Muscle layer of duodenum (tissue), 2 donors: ENCODE measurements at regions not wholly inside any gene's neighbourhood (a gene's known extent, or its start where the extent isn't known, plus 50 kb on each side); places are given as distances from the start of the nearest gene placed in this dataset.

Experiments used
- H3K27ac ChIP-seq: one replicate; pipeline ENCODE4 v1.7.0; 2013; ENCODE audit warnings: mild to moderate bottlenecking, low read length
- H3K27me3 ChIP-seq: one replicate; pipeline ENCODE4 v1.7.0; 2013; ENCODE audit warnings: low read depth, mild to moderate bottlenecking, control low read depth, low read length
- H3K36me3 ChIP-seq, 2 donors: one replicate each; pipeline ENCODE4 v1.7.0; 2013; ENCODE audit warnings: low read length in 2 of 2, control low read depth in 1 of 2, mild to moderate bottlenecking in 1 of 2; ENCODE audit not compliant: insufficient read depth in 2 of 2, control insufficient read depth in 1 of 2
- H3K4me1 ChIP-seq, 2 donors: one replicate each; pipeline ENCODE4 v1.7.0; 2013; ENCODE audit warnings: low read length in 2 of 2, mild to moderate bottlenecking in 2 of 2, control low read depth in 1 of 2, moderate library complexity in 1 of 2; ENCODE audit not compliant: insufficient read depth in 2 of 2, control insufficient read depth in 1 of 2
- H3K4me3 ChIP-seq, 2 donors: one replicate each; pipeline ENCODE4 v1.7.0; 2013; ENCODE audit warnings: low read length in 2 of 2, low read depth in 1 of 2, mild to moderate bottlenecking in 1 of 2
- H3K9me3 ChIP-seq, 2 donors: one replicate each; pipeline ENCODE4 v1.7.0; 2013; ENCODE audit warnings: low read length in 2 of 2, control low read depth in 1 of 2, mild to moderate bottlenecking in 1 of 2; ENCODE audit not compliant: control insufficient read depth in 1 of 2
- donor health status: healthy.

- H3K4me1 ChIP-seq = peaks cover 6 to 8% of the 10 kb centered on the region in 2 donors
- H3K27me3 ChIP-seq = no peaks in the 10 kb centered on the region
- no peaks in the 10 kb centered on the region for H3K36me3 ChIP-seq
- H3K9me3 ChIP-seq = no peaks in the 10 kb centered on the region
- peak overlapping the region; percentile 37 to 52 for H3K4me3 ChIP-seq
- H3K27ac ChIP-seq = peak overlapping the region; percentile 95
These were observed 66.4 kb upstream of the SMIM36 start for GRCh38 chr17:55577687-55578086.

GRCh38 chr17:55576996-55577586 is 65.8 kb upstream of the SMIM36 start:
- H3K4me1 ChIP-seq = peaks cover 6 to 8% of the 10 kb centered on the region in 2 donors
- H3K36me3 ChIP-seq = no peaks in the 10 kb centered on the region
- no peaks in the 10 kb centered on the region for H3K27me3 ChIP-seq
- H3K9me3 ChIP-seq = no peaks in the 10 kb centered on the region
- peak overlapping the region; percentile 37 to 52 for H3K4me3 ChIP-seq
- H3K27ac ChIP-seq = peak overlapping the region; percentile 95

DNA sequence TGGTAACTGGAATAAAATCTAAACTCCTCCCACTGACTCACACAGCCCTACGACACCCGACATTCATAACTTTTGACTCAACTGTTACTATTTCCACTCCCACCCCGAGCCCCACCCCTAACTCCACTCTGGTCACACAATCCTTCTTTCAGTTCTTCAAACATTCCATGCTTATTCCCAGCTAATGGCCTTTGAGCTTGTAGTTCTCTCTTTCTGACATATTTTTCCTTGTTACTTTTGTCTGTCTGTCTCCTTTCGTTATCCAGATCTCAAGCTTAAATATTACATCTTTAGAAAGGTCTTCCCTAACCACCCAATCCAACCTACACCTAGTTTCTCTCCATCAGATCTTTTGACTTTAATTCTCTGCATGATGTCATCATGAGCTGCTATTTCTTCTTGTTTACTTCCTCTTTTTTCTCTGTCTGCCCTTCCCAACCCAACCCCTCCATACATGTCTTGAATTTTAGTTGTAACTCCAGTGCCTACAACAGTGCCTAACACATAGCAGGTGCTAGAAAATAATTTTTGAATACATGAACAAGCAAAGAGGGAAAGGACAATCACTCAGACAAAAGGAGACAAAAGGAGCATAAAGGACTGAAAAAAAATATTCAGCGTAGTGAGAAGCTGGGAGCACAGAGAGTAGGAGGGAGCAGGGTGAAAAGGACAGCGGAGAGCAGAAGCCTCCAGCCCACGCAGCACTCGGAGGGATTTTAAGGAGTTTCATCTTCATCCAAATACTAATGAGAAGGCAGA is 65.2 kb upstream of the SMIM36 start:
- no peaks in the 10 kb centered on the region for H3K27me3 ChIP-seq
- H3K9me3 ChIP-seq = no peaks in the 10 kb centered on the region
- H3K27ac ChIP-seq = peak overlapping the region; percentile 95
- no peaks in the 10 kb centered on the region for H3K36me3 ChIP-seq
- H3K4me3 ChIP-seq = peak overlapping the region; percentile 37 to 52
- peaks cover 6 to 8% of the 10 kb centered on the region in 2 donors for H3K4me1 ChIP-seq

- Histone ChIP-seq H3K27ac (peak overlapping the region; percentile 71), H3K36me3 (no peaks in the 10 kb centered on the region), H3K9me3 (no peaks in the 10 kb centered on the region), H3K4me3 (no peak overlapping the region), H3K4me1 (peaks cover 6 to 8% of the 10 kb centered on the region in 2 donors), H3K27me3 (no peaks in the 10 kb centered on the region)
These were observed 63.9 kb upstream of the SMIM36 start for GRCh38 chr17:55575058-55575636.

DNA sequence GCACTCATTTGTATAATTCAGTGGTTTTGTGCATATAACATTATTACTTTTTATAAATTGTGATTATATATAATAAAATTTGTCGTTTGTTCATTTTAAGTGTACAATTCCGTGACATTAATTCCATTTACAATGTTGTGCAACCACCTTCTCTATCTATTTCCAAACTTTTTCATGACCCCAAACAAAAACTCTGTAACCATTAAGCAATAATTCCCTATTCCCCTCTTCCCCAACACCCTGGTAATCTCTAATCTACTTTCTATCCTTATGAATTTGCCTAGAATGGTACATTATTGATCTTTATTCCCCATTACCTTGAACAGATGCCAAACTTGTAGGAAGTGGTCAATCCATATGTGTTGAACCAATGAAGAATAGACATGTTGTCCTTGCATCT is 61.3 kb upstream of the SMIM36 start:
- Histone ChIP-seq H3K36me3 (no peaks in the 10 kb centered on the region), H3K27ac (no peak overlapping the region), H3K4me3 (no peak overlapping the region), H3K4me1 (peaks cover 1 to 8% of the 10 kb centered on the region in 2 donors), H3K27me3 (no peaks in the 10 kb centered on the region), H3K9me3 (no peaks in the 10 kb centered on the region)

- Histone ChIP-seq H3K4me3 (no peak overlapping the region), H3K9me3 (no peaks in the 10 kb centered on the region), H3K4me1 (peaks cover 0 to 11% of the 10 kb centered on the region in 2 donors)
These were observed 60.9 kb upstream of the SMIM36 start for GRCh38 chr17:55572139-55572538.

GRCh38 chr17:55571095-55571494 is 59.8 kb upstream of the SMIM36 start:
- H3K27me3 ChIP-seq = no peaks in the 10 kb centered on the region

More at GRCh38 chr17:55572139-55572538, 60.9 kb upstream of the SMIM36 start:
- Histone ChIP-seq H3K27me3 (no peaks in the 10 kb centered on the region), H3K27ac (no peak overlapping the region), H3K36me3 (no peaks in the 10 kb centered on the region)

GRCh38 chr17:55570391-55570790 is 59.1 kb upstream of the SMIM36 start:
- H3K36me3 ChIP-seq = no peaks in the 10 kb centered on the region
- H3K4me1 ChIP-seq = peaks cover 0 to 3% of the 10 kb centered on the region in 2 donors
- H3K27me3 ChIP-seq = no peaks in the 10 kb centered on the region
- no peak overlapping the region for H3K4me3 ChIP-seq
- H3K9me3 ChIP-seq = no peaks in the 10 kb centered on the region
- H3K27ac ChIP-seq = no peak overlapping the region

More at GRCh38 chr17:55571095-55571494, 59.8 kb upstream of the SMIM36 start:
- Histone ChIP-seq H3K27ac (no peak overlapping the region), H3K4me3 (no peak overlapping the region), H3K36me3 (no peaks in the 10 kb centered on the region), H3K4me1 (peaks cover 0 to 3% of the 10 kb centered on the region in 2 donors), H3K9me3 (no peaks in the 10 kb centered on the region)

DNA sequence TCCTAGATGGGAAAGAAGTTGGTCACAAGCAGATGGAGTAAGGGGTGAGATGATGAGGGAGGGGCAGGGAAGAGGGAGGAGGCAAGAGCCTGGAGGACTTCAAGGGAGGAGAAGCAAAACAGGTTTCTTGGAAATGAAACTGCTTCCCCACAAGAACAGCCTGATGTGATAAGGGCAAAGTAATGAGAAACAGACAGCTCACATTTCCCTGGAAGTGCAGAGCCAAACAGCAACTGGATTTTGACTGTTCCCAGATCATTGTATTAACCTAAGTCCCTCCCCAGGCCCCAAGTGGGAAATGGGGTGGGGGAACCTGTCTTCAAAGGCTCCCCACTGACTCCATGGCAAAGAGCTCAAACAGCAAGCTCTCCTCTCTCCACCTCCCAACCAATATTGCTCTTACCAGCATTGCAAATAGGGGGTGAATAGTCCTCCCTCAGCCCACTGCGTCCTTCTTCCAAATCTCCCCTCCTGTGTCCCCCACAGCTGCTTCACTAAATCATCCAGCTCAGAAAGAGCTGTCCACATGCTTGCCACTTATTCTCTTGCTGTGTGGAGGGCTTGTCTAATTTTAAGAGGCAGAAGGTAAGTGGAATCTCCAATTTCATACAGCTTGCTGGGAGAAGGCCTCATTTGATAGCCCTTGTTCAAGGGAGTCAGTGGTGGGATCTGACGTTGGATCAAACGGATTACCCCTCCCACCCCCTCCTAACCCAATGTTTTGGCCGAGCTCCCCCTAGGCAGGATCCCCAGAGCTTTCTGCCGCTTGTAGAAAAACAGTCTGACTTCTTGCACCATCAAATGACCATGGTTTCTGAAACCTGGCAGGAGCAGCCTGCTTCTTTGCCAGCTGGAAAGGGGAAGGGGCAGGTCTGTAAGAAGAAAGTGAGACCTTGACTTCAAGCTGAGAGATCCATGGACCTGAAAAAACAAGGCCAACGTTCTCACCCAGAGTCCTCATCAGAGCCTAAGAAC is 56.3 kb upstream of the SMIM36 start:
- Histone ChIP-seq H3K4me3 (no peak overlapping the region), H3K9me3 (no peaks in the 10 kb centered on the region), H3K27ac (peak overlapping the region; percentile 31), H3K27me3 (no peaks in the 10 kb centered on the region), H3K36me3 (no peaks in the 10 kb centered on the region), H3K4me1 (peaks cover 0 to 3% of the 10 kb centered on the region in 2 donors)

GRCh38 chr17:55564081-55564480 is 52.8 kb upstream of the SMIM36 start:
- peaks cover 0 to 3% of the 10 kb centered on the region in 2 donors for H3K4me1 ChIP-seq
- H3K9me3 ChIP-seq = no peaks in the 10 kb centered on the region
- no peak overlapping the region for H3K27ac ChIP-seq
- no peak overlapping the region for H3K4me3 ChIP-seq
- H3K36me3 ChIP-seq = no peaks in the 10 kb centered on the region
- H3K27me3 ChIP-seq = no peaks in the 10 kb centered on the region
